DOHH2 (cell line): ENCODE measurements at regions not wholly inside any gene's neighbourhood (a gene's known extent, or its start where the extent isn't known, plus 50 kb on each side); places are given as distances from the start of the nearest gene placed in this dataset.

ENCODE experiments used
- H3F3A ChIP-seq: fragments of 200-600 bp; sonication (generic), shearing (Covaris generic); 2 replicates; pipeline ENCODE4 v1.6.0; 2016; ENCODE audit warnings: antibody characterized with exemption, mild to moderate bottlenecking; ENCODE audit not compliant: control insufficient read depth, insufficient read depth
- H3K27ac ChIP-seq: fragments of 200-600 bp; sonication (generic); 2 replicates; pipeline ENCODE4 v1.5.1; 2014; ENCODE audit warnings: low read depth, mild to moderate bottlenecking, low read length, moderate library complexity
- H3K27me3 ChIP-seq: fragments of 200-600 bp; sonication (generic); 2 replicates; pipeline ENCODE4 v1.6.1; 2014; ENCODE audit warnings: mild to moderate bottlenecking, low read length, mixed read lengths; ENCODE audit not compliant: control insufficient read depth
- H3K36me3 ChIP-seq: fragments of 200-600 bp; sonication (generic); 2 replicates; pipeline ENCODE4 v1.6.1; 2014; ENCODE audit warnings: mild to moderate bottlenecking, low read length, moderate library complexity, mixed read lengths; ENCODE audit not compliant: control insufficient read depth
- H3K4me1 ChIP-seq: fragments of 200-600 bp; sonication (generic); 2 replicates; pipeline ENCODE4 v1.6.1; 2014; ENCODE audit warnings: mild to moderate bottlenecking, low read length, mixed read lengths; ENCODE audit not compliant: control insufficient read depth
- H3K4me2 ChIP-seq: fragments of 200-600 bp; sonication (generic); 2 replicates; pipeline ENCODE4 v1.6.0; 2014; ENCODE audit warnings: mild to moderate bottlenecking, low read length, moderate library complexity
- H3K4me3 ChIP-seq: fragments of 200-600 bp; sonication (generic); 2 replicates; pipeline ENCODE4 v1.5.1; 2014; ENCODE audit warnings: mild to moderate bottlenecking, low read length, mixed read lengths
- H3K79me2 ChIP-seq: fragments of 200-600 bp; sonication (generic); 2 replicates; pipeline ENCODE4 v1.6.1; 2014; ENCODE audit warnings: mild to moderate bottlenecking, low read length, mixed read lengths; ENCODE audit not compliant: control insufficient read depth
- H3K9me2 ChIP-seq: fragments of 200-600 bp; sonication (generic); replicated peaks from 2 replicates; pipeline ENCODE4 v1.6.1; 2014; ENCODE audit warnings: mild to moderate bottlenecking, low read length, mixed read lengths; ENCODE audit not compliant: control insufficient read depth
- H3K9me3 ChIP-seq: fragments of 200-600 bp; sonication (generic); 2 replicates; pipeline ENCODE4 v1.6.1; 2014; ENCODE audit warnings: antibody characterized with exemption, low read length, mixed read lengths; ENCODE audit not compliant: control insufficient read depth, insufficient read depth
- H4K20me1 ChIP-seq: fragments of 200-600 bp; sonication (generic); 2 replicates; pipeline ENCODE4 v1.6.0; 2014; ENCODE audit warnings: low read depth, mild to moderate bottlenecking, antibody characterized with exemption, low read length, moderate library complexity; ENCODE audit not compliant: control insufficient read depth, insufficient read depth
- EZH2phosphoT487 ChIP-seq: fragments of 200-600 bp; sonication (generic); IDR thresholded peaks from 2 replicates; pipeline ENCODE4 v1.6.1; 2017; ENCODE audit warnings: borderline replicate concordance, mild to moderate bottlenecking, antibody characterized with exemption, low read length, moderate library complexity, mixed read lengths
- TF ChIP-seq, protein P1 (sequence below): fragments of 200-600 bp; sonication (generic); IDR thresholded peaks from one replicate; pipeline ENCODE4 v1.5.1; 2014; ENCODE audit warnings: antibody characterized with exemption, mild to moderate bottlenecking, low read depth, low read length; ENCODE audit not compliant: poor library complexity, severe bottlenecking

DNA sequence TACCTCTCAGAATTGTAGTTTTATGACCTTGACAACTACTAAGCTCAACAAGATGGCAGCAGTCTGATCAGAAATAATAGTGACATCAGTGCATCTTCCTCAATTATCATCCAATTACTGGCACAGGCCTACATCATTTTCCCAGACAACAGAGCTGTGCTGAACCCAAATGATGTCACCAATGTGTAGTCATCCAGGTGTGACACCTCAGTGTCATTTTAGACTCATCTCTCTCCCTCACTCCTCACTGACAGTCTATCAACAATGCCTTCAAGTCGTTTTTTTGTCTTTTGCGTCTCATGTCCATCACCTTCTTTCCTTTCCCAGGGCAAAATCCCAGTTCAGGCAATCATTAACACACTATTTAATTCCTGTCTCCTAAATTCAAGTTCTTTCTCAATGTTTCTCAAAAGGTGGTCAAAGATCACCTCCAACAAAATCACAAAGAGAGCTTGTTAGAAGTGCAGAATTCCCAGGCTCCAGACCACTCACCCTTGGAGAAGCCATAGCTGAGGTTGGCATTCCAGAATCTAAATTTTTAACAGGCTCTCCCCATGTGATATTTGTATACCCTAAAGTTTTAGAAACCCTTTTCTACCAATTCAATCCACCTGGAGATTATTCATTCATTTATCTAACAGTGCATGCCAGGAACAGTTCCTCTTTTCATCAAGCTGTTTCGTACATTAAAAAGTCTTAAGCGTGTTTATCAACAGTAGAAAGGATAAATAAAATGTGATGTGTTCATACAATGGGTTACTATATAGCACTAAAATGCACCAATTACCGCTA lies 125.3 kb upstream of the KLF7 start:
- Histone ChIP-seq H3K27me3 (peaks cover 17% of the 10 kb centered on the region), H3K79me2 (no peaks in the 10 kb centered on the region), H3K4me3 (no peak overlapping the region), H3K9me2 (no peaks in the 10 kb centered on the region), H3K9me3 (no peaks in the 10 kb centered on the region), H3K4me2 (no peak overlapping the region), H3F3A (no peaks in the 10 kb centered on the region), H3K27ac (no peak overlapping the region), H4K20me1 (no peaks in the 10 kb centered on the region), H3K36me3 (no peaks in the 10 kb centered on the region), H3K4me1 (no peaks in the 10 kb centered on the region)
- TF ChIP-seq, protein P1, sequence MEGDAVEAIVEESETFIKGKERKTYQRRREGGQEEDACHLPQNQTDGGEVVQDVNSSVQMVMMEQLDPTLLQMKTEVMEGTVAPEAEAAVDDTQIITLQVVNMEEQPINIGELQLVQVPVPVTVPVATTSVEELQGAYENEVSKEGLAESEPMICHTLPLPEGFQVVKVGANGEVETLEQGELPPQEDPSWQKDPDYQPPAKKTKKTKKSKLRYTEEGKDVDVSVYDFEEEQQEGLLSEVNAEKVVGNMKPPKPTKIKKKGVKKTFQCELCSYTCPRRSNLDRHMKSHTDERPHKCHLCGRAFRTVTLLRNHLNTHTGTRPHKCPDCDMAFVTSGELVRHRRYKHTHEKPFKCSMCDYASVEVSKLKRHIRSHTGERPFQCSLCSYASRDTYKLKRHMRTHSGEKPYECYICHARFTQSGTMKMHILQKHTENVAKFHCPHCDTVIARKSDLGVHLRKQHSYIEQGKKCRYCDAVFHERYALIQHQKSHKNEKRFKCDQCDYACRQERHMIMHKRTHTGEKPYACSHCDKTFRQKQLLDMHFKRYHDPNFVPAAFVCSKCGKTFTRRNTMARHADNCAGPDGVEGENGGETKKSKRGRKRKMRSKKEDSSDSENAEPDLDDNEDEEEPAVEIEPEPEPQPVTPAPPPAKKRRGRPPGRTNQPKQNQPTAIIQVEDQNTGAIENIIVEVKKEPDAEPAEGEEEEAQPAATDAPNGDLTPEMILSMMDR: no peak

DNA sequence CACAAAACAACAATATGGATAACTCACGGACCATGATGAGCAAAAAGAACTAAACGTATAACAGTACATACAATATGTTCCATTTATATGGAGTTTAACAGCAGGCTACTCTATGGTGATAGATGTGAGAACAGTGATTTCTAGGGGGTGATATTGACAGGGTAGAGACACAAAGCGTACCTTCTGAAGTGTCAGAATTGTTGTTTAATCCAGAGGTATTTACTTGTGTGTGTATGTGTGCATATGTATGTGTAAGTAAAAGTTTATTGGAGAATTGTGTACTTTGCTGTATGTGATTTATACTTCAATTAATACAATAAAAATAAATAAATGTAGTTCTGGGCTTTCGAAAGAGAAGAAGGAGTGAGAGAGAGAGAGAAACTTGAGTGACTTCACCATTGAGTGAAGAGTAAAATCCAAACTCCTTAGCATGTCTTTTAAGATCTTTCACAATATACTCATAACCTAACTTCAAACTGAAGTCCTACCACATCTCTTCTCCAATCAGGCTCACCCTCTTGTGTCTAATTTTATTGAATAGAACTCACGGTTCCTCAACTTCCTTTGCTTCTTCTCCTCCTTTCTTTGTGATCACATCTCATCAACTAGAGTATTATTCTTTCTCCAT lies 126.0 kb upstream of the KLF7 start:
- Histone ChIP-seq H3K4me1 (no peaks in the 10 kb centered on the region), H3K4me2 (no peak overlapping the region), H3K27ac (no peak overlapping the region), H3K9me2 (no peaks in the 10 kb centered on the region), H4K20me1 (no peaks in the 10 kb centered on the region), H3K79me2 (no peaks in the 10 kb centered on the region), H3K4me3 (no peak overlapping the region), H3F3A (no peaks in the 10 kb centered on the region), H3K27me3 (peaks cover 11% of the 10 kb centered on the region), H3K9me3 (no peaks in the 10 kb centered on the region), H3K36me3 (no peaks in the 10 kb centered on the region)
- TF ChIP-seq, protein P1: no peak
- no peak for TF ChIP-seq EZH2phosphoT487

DNA sequence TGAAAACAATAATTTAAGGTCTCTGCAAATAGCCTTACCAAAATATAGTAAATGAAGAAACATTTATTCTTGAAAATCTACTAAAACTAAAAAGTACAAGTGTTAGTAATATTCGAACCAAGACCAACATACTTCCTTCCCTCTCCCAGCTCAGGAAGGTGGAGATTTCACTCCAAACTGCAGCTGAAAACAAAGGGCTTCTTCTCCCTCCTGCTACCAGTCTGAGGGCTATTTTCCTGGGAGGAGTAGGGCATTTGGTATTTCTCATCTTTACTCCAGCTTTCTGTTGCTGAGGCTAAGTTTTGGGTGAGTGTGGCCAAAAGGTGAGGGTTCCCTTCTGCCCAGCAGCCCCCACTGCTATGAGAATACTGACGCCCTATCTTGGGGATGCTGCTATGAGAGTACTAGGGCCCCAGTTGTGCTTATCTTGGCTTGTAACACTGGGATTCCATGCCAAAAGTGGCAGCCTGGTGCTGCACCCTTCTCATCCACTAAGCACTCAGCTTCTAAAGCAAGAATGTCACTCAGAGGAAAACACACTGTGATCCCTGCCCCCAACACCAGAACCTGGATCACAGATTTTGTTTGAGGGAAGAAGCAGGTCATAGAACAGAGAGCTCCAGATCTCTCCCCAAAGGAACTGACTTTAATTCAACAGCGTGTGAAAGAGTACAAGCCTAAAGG lies 130.7 kb upstream of the KLF7 start:
- no peaks in the 10 kb centered on the region for H3K9me3 ChIP-seq
- H3K4me3 ChIP-seq: no peak overlapping the region
- no peak for TF ChIP-seq EZH2phosphoT487
- TF ChIP-seq, protein P1: no peak
- no peaks in the 10 kb centered on the region for H3K36me3 ChIP-seq
- no peaks in the 10 kb centered on the region for H3F3A ChIP-seq
- no peaks in the 10 kb centered on the region for H3K79me2 ChIP-seq
- H3K27ac ChIP-seq: no peak overlapping the region
- H4K20me1 ChIP-seq: no peaks in the 10 kb centered on the region
- no peaks in the 10 kb centered on the region for H3K4me1 ChIP-seq
- H3K4me2 ChIP-seq: no peak overlapping the region
- H3K9me2 ChIP-seq: no peaks in the 10 kb centered on the region
- H3K27me3 ChIP-seq: no peaks in the 10 kb centered on the region
